ENCODE measurements at regions not wholly inside any gene's neighbourhood (a gene's known extent, or its start where the extent isn't known, plus 50 kb on each side); places are given as distances from the start of the nearest gene placed in this dataset.
A peak's percentile ranks its signal among the peaks of the same experiment; 100 is the strongest.

GRCh38 chr6:44676246-44676790 is 288.8 kb downstream of the CDC5L start:
- no peak overlapping the region for H3K9ac ChIP-seq (ENCODE audit: low read depth, low read length)
- peaks cover 47% of the 10 kb centered on the region for H3K4me1 ChIP-seq (ENCODE audit: control insufficient read depth, insufficient read depth, low read length)
- no peaks in the 10 kb centered on the region for H3K36me3 ChIP-seq (ENCODE audit: insufficient read depth, low read length)
- no peak overlapping the region for H3K4me2 ChIP-seq (ENCODE audit: low read length)
- no peaks in the 10 kb centered on the region for H3K9me3 ChIP-seq (replicated peaks; ENCODE audit: low read length)
- H3K27me3 ChIP-seq (ENCODE audit: control insufficient read depth, insufficient read depth, low read length) = peaks cover 3% of the 10 kb centered on the region
- H3K4me3 ChIP-seq (ENCODE audit: low read length) = no peak overlapping the region

GRCh38 chr6:44676826-44677433 is 289.4 kb downstream of the CDC5L start:
- Histone ChIP-seq H3K9ac (ENCODE audit: low read depth, low read length) (no peak overlapping the region), H3K27me3 (ENCODE audit: control insufficient read depth, insufficient read depth, low read length) (peaks cover 6% of the 10 kb centered on the region), H3K36me3 (ENCODE audit: insufficient read depth, low read length) (no peaks in the 10 kb centered on the region), H3K4me2 (ENCODE audit: low read length) (no peak overlapping the region), H3K4me1 (ENCODE audit: control insufficient read depth, insufficient read depth, low read length) (peaks cover 51% of the 10 kb centered on the region), H3K4me3 (ENCODE audit: low read length) (no peak overlapping the region), H3K9me3 (replicated peaks; ENCODE audit: low read length) (no peaks in the 10 kb centered on the region)

- H3K4me2 ChIP-seq (ENCODE audit: low read length) = no peak overlapping the region
- H3K9ac ChIP-seq (ENCODE audit: low read depth, low read length) = no peak overlapping the region
- peaks cover 9% of the 10 kb centered on the region for H3K27me3 ChIP-seq (ENCODE audit: control insufficient read depth, insufficient read depth, low read length)
- H3K4me1 ChIP-seq (ENCODE audit: control insufficient read depth, insufficient read depth, low read length) = peaks cover 43% of the 10 kb centered on the region
- H3K4me3 ChIP-seq (ENCODE audit: low read length) = no peak overlapping the region
- H3K9me3 ChIP-seq (replicated peaks; ENCODE audit: low read length) = no peaks in the 10 kb centered on the region
- no peaks in the 10 kb centered on the region for H3K36me3 ChIP-seq (ENCODE audit: insufficient read depth, low read length)
These were observed 290.9 kb downstream of the CDC5L start for GRCh38 chr6:44678252-44678935.

- no peak overlapping the region for H3K9ac ChIP-seq (ENCODE audit: low read depth, low read length)
- H3K4me1 ChIP-seq (ENCODE audit: control insufficient read depth, insufficient read depth, low read length) = peaks cover 43% of the 10 kb centered on the region
- no peak overlapping the region for H3K4me3 ChIP-seq (ENCODE audit: low read length)
- H3K27me3 ChIP-seq (ENCODE audit: control insufficient read depth, insufficient read depth, low read length) = peaks cover 15% of the 10 kb centered on the region
- H3K4me2 ChIP-seq (ENCODE audit: low read length) = no peak overlapping the region
- no peaks in the 10 kb centered on the region for H3K36me3 ChIP-seq (ENCODE audit: insufficient read depth, low read length)
- H3K9me3 ChIP-seq (replicated peaks; ENCODE audit: low read length) = no peaks in the 10 kb centered on the region
These were observed 292.1 kb downstream of the CDC5L start for GRCh38 chr6:44679438-44680201.

GRCh38 chr6:44680202-44680720 is 292.8 kb downstream of the CDC5L start:
- Histone ChIP-seq H3K4me3 (ENCODE audit: low read length) (no peak overlapping the region), H3K4me2 (ENCODE audit: low read length) (no peak overlapping the region), H3K9ac (ENCODE audit: low read depth, low read length) (no peak overlapping the region), H3K9me3 (replicated peaks; ENCODE audit: low read length) (no peaks in the 10 kb centered on the region), H3K4me1 (ENCODE audit: control insufficient read depth, insufficient read depth, low read length) (peaks cover 43% of the 10 kb centered on the region), H3K27me3 (ENCODE audit: control insufficient read depth, insufficient read depth, low read length) (peaks cover 15% of the 10 kb centered on the region), H3K36me3 (ENCODE audit: insufficient read depth, low read length) (no peaks in the 10 kb centered on the region)

- Histone ChIP-seq H3K4me1 (ENCODE audit: control insufficient read depth, insufficient read depth, low read length) (peaks cover 30% of the 10 kb centered on the region), H3K4me3 (ENCODE audit: low read length) (no peak overlapping the region), H3K9me3 (replicated peaks; ENCODE audit: low read length) (no peaks in the 10 kb centered on the region)
These were observed 294.3 kb downstream of the CDC5L start for GRCh38 chr6:44681761-44682160.

GRCh38 chr6:44682280-44682679 is 294.8 kb downstream of the CDC5L start:
- no peak overlapping the region for H3K4me2 ChIP-seq (ENCODE audit: low read length)
- H3K9me3 ChIP-seq (replicated peaks; ENCODE audit: low read length) = no peaks in the 10 kb centered on the region
- H3K4me3 ChIP-seq (ENCODE audit: low read length) = no peak overlapping the region
- H3K4me1 ChIP-seq (ENCODE audit: control insufficient read depth, insufficient read depth, low read length) = peaks cover 25% of the 10 kb centered on the region
- H3K27me3 ChIP-seq (ENCODE audit: control insufficient read depth, insufficient read depth, low read length) = peaks cover 15% of the 10 kb centered on the region
- H3K36me3 ChIP-seq (ENCODE audit: insufficient read depth, low read length) = no peaks in the 10 kb centered on the region
- H3K9ac ChIP-seq (ENCODE audit: low read depth, low read length) = no peak overlapping the region

More at GRCh38 chr6:44681761-44682160, 294.3 kb downstream of the CDC5L start:
- no peaks in the 10 kb centered on the region for H3K36me3 ChIP-seq (ENCODE audit: insufficient read depth, low read length)
- no peak overlapping the region for H3K9ac ChIP-seq (ENCODE audit: low read depth, low read length)
- H3K4me2 ChIP-seq (ENCODE audit: low read length) = peak overlapping the region; percentile 40
- peaks cover 15% of the 10 kb centered on the region for H3K27me3 ChIP-seq (ENCODE audit: control insufficient read depth, insufficient read depth, low read length)

- H3K4me3 ChIP-seq (ENCODE audit: low read length) = no peak overlapping the region
- no peaks in the 10 kb centered on the region for H3K36me3 ChIP-seq (ENCODE audit: insufficient read depth, low read length)
- H3K9me3 ChIP-seq (replicated peaks; ENCODE audit: low read length) = no peaks in the 10 kb centered on the region
- no peak overlapping the region for H3K9ac ChIP-seq (ENCODE audit: low read depth, low read length)
- peaks cover 15% of the 10 kb centered on the region for H3K27me3 ChIP-seq (ENCODE audit: control insufficient read depth, insufficient read depth, low read length)
- peaks cover 21% of the 10 kb centered on the region for H3K4me1 ChIP-seq (ENCODE audit: control insufficient read depth, insufficient read depth, low read length)
- H3K4me2 ChIP-seq (ENCODE audit: low read length) = no peak overlapping the region
These were observed 295.7 kb downstream of the CDC5L start for GRCh38 chr6:44682987-44683779.

- H3K4me3 ChIP-seq (ENCODE audit: low read length) = no peak overlapping the region
These were observed 297.7 kb downstream of the CDC5L start for GRCh38 chr6:44685213-44685612.

GRCh38 chr6:44696099-44696498 is 308.6 kb downstream of the CDC5L start:
- H3K4me3 ChIP-seq (ENCODE audit: low read length) = no peak overlapping the region
- H3K9ac ChIP-seq (ENCODE audit: low read depth, low read length) = peak overlapping the region; percentile 53
- H3K27me3 ChIP-seq (ENCODE audit: control insufficient read depth, insufficient read depth, low read length) = peaks cover 3% of the 10 kb centered on the region

More at GRCh38 chr6:44685213-44685612, 297.7 kb downstream of the CDC5L start:
- Histone ChIP-seq H3K9me3 (replicated peaks; ENCODE audit: low read length) (no peaks in the 10 kb centered on the region), H3K4me2 (ENCODE audit: low read length) (no peak overlapping the region), H3K36me3 (ENCODE audit: insufficient read depth, low read length) (no peaks in the 10 kb centered on the region), H3K4me1 (ENCODE audit: control insufficient read depth, insufficient read depth, low read length) (peaks cover 14% of the 10 kb centered on the region), H3K9ac (ENCODE audit: low read depth, low read length) (no peak overlapping the region), H3K27me3 (ENCODE audit: control insufficient read depth, insufficient read depth, low read length) (peaks cover 15% of the 10 kb centered on the region)

More at GRCh38 chr6:44696099-44696498, 308.6 kb downstream of the CDC5L start:
- no peak overlapping the region for H3K4me2 ChIP-seq (ENCODE audit: low read length)
- H3K4me1 ChIP-seq (ENCODE audit: control insufficient read depth, insufficient read depth, low read length) = peaks cover 23% of the 10 kb centered on the region
- no peaks in the 10 kb centered on the region for H3K9me3 ChIP-seq (replicated peaks; ENCODE audit: low read length)
- H3K36me3 ChIP-seq (ENCODE audit: insufficient read depth, low read length) = no peaks in the 10 kb centered on the region
